ENCODE measurements at regions not wholly inside any gene's neighbourhood (a gene's known extent, or its start where the extent isn't known, plus 50 kb on each side); places are given as distances from the start of the nearest gene placed in this dataset.
"Not testable (repeated sequence)": the region's sequence is repeated elsewhere in the genome, so short reads cannot be mapped to it uniquely, and the experiment has no call there.

- no peak for DNase-seq
These were observed 375.0 kb downstream of the IRX2 start for GRCh38 chr5:2376486-2376885.

GRCh38 chr5:2375757-2376250, 375.7 kb downstream of the IRX2 start:
- no peak for DNase-seq

- no peak for DNase-seq
These were observed 376.2 kb downstream of the IRX2 start for GRCh38 chr5:2375291-2375690.

GRCh38 chr5:2374703-2375102, 376.8 kb downstream of the IRX2 start:
- no peak for DNase-seq

GRCh38 chr5:2373631-2374030, 377.8 kb downstream of the IRX2 start:
- no peak for DNase-seq

GRCh38 chr5:2371419-2371710, 380.1 kb downstream of the IRX2 start:
- DNase-seq = no peak

GRCh38 chr5:2370626-2371418, 380.7 kb downstream of the IRX2 start:
- DNase-seq = no peak

GRCh38 chr5:2369178-2369577, 382.3 kb downstream of the IRX2 start:
- DNase-seq = no peak

GRCh38 chr5:2366816-2367215, 384.7 kb downstream of the IRX2 start:
- no peak for DNase-seq

GRCh38 chr5:2357309-2357708, 394.2 kb downstream of the IRX2 start:
- DNase-seq = no peak

GRCh38 chr5:2355859-2356258, 395.6 kb downstream of the IRX2 start:
- DNase-seq = no peak

- DNase-seq = no peak
These were observed 397.5 kb downstream of the IRX2 start for GRCh38 chr5:2353871-2354440.

GRCh38 chr5:2353211-2353610, 398.3 kb downstream of the IRX2 start:
- no peak for DNase-seq

- DNase-seq = no peak
These were observed 399.2 kb downstream of the IRX2 start for GRCh38 chr5:2352101-2352861.

GRCh38 chr5:2349768-2350167, 401.7 kb downstream of the IRX2 start:
- DNase-seq = not testable (repeated sequence)

- DNase-seq = no peak
These were observed 412.8 kb downstream of the IRX2 start for GRCh38 chr5:2338686-2339085.

GRCh38 chr5:2335733-2336515, 415.6 kb downstream of the IRX2 start:
- no peak for DNase-seq

- DNase-seq = no peak
These were observed 416.2 kb downstream of the IRX2 start for GRCh38 chr5:2335125-2335732.

- no peak for DNase-seq
These were observed 416.8 kb downstream of the IRX2 start for GRCh38 chr5:2334719-2335118.

GRCh38 chr5:2333291-2333690, 418.2 kb downstream of the IRX2 start:
- DNase-seq = no peak

GRCh38 chr5:2332521-2332920, 419.0 kb downstream of the IRX2 start:
- DNase-seq = no peak

GRCh38 chr5:2330325-2331130, 420.9 kb downstream of the IRX2 start:
- DNase-seq = no peak
